CD14-positive monocyte (primary cell): ENCODE measurements at regions not wholly inside any gene's neighbourhood (a gene's known extent, or its start where the extent isn't known, plus 50 kb on each side); places are given as distances from the start of the nearest gene placed in this dataset. TPM values are rescaled to one million over a fixed set of nuclear protein-coding genes. Genes with fewer than 3 reads are reported as not detected.

Experiments used
- small RNA-seq: library from RNA; depleted of rRNA; stranded (forward); fragments of <200 nt; gene quantifications from one replicate; pipeline ENCODE3, GENCODE V24; 2012; ENCODE audit warnings: low read depth; ENCODE audit not compliant: insufficient read length

Small RNAs in the stretch of these regions (small RNA-seq; reads per million reads assigned to genes)
- gene RN7SL28P = not detected
